T-helper 2 cell treated with Interferon-gamma antibody and Interleukin-4, amounts not matched to agents 100 ng/mL and 5 ng/mL, for 36 hours (primary cell): ENCODE measurements at regions not wholly inside any gene's neighbourhood (a gene's known extent, or its start where the extent isn't known, plus 50 kb on each side); places are given as distances from the start of the nearest gene placed in this dataset.

Source experiments
- intact Hi-C: fragments of 100-400 bp; cut with micrococcal nuclease; formaldehyde crosslinking; loops from one replicate; pipeline ENCODE4 v1.15.1; 2023

DNA sequence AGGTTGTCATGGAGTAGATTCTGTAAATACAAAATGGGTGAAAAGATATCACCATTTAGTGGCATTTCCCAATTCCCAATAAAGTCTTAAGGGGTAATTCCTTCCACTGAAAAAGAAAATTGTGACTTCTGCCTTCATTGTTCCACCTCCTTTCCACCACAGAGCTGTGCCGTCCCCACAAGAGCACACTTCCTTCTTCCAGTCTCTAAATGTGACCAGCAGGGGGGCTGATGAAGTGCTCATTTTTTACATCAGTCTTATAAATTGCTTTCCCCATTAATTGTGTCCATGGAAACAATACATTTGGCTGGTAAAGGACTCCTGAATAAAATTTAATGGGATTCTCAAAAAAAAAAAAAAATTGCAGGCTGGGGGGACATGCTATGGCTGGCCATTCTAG is 260.8 kb upstream of the PSMD7 start:
- intact Hi-C loops, result no loop called here

DNA sequence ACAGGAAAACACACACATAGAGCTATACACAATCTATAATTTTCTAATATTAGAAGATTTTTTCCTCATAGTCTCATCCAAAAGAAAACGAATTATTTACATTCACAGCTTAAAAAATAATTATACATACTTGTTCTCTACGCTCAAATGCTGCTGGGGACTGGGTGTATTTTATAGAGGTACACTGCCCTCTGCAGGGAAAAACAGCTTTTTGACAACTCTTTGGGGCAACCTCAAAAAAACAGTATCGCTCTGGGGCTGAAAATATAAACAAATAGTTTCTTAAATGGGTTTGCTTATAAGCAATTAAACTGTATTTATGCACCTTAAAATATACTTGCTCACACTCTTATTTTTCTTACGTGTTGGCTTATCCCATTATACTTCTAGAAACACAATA is 261.8 kb upstream of the PSMD7 start:
- intact Hi-C loops, result no loop called here

DNA sequence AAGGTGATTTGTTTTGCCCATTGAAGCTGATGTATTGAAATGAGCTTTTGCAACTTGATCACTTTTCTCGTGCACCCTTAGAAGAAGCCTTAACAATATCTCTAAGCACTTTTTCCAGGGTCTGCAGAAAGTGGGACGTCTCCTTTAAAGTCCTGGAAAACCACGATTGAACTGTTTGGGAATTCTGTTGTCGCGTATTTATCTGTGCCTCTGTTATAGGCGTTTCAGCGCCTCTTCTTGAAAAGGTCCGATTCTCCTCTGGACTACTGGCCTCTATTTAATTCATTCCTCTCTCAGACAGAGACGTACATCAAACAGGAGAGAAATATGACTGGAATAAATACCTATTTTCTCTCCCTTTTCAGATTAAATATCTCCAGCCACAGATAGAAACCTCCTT is 262.4 kb upstream of the PSMD7 start:
- intact Hi-C loops, result no loop called here

DNA sequence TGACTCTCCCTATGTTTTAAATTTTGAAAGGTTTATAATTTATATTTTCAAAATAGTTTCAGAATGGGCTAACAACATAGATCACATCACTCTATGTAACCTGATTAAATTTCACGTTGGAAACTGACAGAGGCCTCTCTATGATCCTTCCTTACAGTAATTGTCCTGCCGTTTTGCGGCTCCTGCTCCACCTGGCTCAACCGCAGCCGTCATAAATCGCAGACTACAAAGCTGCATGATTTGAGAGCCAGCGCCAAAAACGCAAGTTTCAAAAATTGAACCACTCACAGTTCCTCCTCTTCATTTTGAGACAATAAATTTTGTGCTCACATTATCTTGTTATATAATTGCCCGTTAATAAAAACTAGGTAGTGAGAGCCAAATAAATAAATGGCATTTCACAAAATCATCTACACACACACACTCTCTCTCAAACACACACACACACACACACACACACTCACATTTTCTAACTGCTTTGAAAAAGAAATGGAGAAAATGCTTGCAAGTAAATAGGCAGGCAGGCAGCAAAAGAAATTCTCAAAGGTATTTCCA is 263.1 kb upstream of the PSMD7 start:
- intact Hi-C loops, result no loop called here

DNA sequence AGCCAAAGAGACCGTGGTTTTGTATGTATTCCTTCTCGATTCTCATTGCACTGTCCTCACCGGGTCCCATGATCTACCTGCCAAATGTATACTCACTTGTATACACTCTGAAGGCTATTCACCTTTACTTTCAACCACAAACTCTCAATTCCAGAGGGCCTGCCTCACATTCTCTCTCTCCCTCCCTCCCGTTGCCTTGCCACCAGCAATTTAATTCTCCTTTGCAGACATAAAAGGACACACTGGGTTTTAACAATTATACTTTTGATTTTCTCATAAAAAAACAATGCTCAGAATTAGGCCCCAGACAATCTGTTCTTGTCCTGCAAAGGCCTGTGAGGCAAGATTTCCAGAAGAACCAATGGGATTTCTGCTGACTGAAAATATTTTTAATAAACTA is 265.1 kb upstream of the PSMD7 start:
- intact Hi-C loops, result no loop called here

DNA sequence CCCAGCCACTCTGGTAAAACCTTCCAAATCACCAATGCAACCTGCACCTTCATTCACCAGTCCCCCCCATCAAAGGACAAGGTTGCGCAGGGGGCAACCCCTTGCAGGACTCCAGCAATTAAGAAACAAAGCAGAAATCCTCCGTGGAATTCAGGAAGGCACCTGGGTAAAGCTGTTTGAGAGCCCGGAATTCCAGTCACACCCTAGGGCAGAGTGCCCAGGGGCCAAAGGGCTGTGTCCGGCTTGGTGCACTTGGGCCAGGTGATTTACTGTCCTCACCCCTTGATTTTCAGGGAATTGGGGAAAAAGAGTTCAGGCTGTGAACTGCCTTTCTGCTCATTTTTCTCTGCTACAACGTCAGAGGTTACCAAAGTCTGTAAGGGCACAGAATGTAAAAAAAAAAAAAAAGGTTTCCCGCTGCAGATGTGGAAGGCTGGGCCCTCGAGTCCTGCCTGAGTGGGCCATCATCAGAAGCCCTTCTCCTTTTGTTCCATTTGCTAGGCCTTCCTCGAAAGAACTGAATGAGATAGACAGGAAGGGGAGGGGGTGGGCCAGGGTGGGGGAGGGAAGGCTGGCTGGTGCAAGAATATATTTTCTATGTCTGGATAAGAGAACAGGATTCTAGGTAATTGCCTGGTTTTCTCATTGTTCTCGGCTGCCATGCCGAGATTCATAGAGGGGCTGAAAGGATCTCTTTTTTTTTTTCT is 266.5 kb upstream of the PSMD7 start:
- intact Hi-C loops, result no loop called here

DNA sequence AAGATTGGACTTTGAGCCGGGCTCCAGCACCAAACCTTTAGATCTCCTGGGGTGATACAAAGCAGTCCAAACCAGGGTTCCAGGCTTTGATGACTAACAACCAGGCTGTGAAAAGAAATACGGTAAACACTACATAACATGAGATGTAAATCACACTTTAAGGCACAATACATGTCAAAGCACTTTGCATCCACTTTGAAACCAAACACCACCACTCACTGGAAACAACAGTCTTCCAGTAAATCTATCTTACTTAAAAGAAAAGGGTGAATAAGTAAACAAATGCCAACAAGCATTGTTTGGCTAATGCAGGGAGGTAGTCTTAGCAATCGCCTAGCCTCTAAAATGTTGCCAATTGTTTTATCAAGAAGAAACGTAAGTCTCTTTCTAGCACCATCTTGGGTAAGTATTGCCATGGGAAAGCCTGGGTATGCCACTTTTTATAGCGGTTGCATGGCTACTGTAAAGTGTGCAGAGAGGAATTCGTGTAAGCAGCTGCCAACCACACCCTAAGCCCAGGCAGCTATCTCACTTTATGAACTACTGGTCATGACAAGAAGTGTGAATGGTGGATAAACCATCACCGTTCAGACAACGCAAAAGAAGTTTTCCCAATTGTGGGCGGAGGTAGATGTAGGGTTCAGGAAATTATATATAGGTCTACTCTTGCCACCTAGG is 267.4 kb upstream of the PSMD7 start:
- intact Hi-C loops, result no loop called here

- intact Hi-C loops, result no loop called here
These were observed 270.0 kb upstream of the PSMD7 start for GRCh38 chr16:74026373-74027281.

GRCh38 chr16:74024953-74025352 is 271.7 kb upstream of the PSMD7 start:
- intact Hi-C loops, result no loop called here

- intact Hi-C loops, result no loop called here
These were observed 276.4 kb upstream of the PSMD7 start for GRCh38 chr16:74020095-74020670.

- intact Hi-C loops, result no loop called here
These were observed 277.0 kb upstream of the PSMD7 start for GRCh38 chr16:74019612-74020011.

DNA sequence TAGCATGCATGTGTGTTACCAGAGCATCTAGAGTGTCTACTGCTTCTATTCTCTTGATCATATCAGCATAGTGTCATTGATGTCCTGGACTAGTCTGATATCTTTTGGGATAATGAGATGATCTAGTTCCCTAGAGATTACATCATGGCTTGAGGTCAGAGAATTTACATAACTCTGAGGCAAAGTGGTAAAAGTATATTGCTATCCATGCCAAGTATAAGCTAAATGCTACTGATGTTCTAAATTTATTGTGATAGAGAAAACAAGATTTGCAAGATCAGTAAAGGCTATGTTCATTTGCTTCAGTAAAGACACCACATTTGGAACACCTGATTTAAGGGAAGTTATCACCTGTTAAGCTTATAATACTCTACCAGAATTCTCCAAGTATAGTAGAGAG is 280.7 kb upstream of the PSMD7 start:
- intact Hi-C loops, result no loop called here

- intact Hi-C loops, result no loop called here
These were observed 297.9 kb upstream of the PSMD7 start for GRCh38 chr16:73998707-73999106.

DNA sequence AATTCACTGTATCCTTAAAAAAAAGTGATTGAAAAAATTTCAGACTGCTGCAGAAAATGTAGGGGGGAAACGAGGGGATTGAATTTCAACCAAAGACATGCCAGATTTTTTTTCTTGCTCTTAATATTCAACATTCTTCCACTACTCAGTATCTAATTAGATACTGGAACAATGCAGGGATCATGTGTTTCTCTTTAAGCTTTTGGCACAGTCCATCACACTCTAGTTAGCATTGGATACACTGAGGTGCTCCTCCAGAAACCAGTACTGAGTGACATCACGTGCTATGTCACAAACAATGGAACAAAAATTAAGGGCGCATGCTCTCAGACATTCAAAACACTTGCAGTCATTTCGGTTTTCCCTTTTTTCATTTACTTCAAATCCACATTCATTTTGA is 298.6 kb upstream of the PSMD7 start:
- intact Hi-C loops, result no loop called here

DNA sequence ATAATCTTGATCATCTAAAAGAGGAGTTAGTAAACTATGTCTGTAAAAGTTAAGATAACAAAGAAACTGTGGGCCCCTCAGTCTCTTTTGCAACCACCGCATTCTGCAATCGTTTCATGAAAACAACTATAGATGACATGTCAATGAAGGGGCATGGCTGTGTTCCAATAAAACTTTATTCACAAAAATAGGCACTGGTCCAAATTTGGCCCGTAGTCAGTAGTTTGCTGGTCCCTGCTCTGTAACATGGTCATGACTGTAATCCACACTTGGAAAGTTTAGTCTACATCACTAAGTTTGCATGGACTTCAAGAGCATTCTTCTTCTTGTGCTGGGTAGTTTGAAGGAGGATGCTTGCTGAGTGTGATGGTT is 299.3 kb upstream of the PSMD7 start:
- intact Hi-C loops, result no loop called here

- intact Hi-C loops, result no loop called here
These were observed 299.8 kb upstream of the PSMD7 start for GRCh38 chr16:73996624-73997339.

DNA sequence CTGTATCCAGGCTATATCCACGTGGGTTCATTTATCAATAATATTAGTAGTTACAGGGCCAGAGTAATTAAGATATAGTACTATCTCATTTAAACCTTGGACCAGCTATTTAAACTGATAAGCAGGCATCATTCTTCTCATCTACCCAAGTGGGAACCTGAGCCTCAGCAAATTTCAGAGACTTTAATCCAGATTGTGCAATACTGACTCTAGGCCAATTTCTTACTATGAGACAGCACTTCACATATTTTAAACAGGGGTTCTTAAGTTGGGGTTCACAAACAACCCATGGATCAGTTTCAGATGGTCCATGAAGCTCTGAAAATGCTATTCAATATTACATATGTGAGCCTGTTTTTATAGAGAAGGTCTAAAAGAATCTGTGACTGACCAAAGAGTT is 302.7 kb upstream of the PSMD7 start:
- intact Hi-C loops, result no loop called here

GRCh38 chr16:73978407-73978784 is 318.2 kb upstream of the PSMD7 start:
- intact Hi-C loops, result no loop called here

- intact Hi-C loops, result no loop called here
These were observed 320.0 kb upstream of the PSMD7 start for GRCh38 chr16:73976644-73977043.

GRCh38 chr16:73973174-73973573 is 323.4 kb upstream of the PSMD7 start:
- intact Hi-C loops, result no loop called here

DNA sequence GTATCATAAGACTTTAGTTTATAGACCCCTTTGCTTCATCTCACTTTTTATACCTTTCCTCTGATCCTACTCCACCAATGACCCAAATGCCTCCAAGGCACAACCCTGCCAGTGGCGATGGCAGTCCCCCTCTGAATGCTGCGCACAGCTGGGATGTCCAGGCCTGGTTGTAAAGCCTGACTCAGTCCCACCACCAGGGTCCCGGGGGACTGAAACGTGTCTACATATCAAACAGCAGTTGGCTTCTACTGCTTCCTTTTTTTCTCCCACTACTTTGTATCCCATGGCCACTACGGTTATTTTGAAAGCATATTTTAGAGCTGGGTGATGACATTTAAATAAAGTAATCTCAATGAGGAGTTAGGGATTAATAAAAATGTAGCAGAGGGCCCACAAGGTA is 329.8 kb upstream of the PSMD7 start:
- intact Hi-C loops, result no loop called here
